C4-2B (cell line): ENCODE measurements at regions not wholly inside any gene's neighbourhood (a gene's known extent, or its start where the extent isn't known, plus 50 kb on each side); places are given as distances from the start of the nearest gene placed in this dataset.

Source experiments
- ZFX ChIP-seq: fragments of 450-650 bp; IDR thresholded peaks from 2 replicates; pipeline ENCODE4 v1.6.1; 2017
- TF ChIP-seq, protein P1 (sequence below): fragments of 450-650 bp; conservative IDR thresholded peaks from 2 replicates; pipeline ENCODE4 v1.5.1; 2017; ENCODE audit warnings: mild to moderate bottlenecking

DNA sequence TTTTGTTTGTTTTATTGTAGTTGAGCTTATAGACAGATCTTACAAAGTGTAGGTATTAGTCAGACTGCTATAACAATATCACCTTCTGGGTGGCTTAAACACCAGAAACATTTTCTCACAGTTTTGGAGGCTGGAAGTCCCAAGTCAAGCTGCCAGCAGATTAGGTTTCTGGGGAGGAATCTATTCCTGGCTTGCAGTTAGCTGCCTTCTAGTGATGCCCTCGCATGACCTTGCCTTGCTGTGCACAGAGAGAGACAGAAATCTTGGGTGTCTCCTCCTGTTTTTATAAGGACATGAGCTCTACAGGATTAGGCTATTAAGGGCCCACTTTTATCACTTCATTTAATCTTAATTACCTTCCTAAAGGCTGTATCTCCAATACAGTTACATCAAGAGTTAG lies 1635.2 kb downstream of the FAM181B start:
- TF ChIP-seq, protein P1, sequence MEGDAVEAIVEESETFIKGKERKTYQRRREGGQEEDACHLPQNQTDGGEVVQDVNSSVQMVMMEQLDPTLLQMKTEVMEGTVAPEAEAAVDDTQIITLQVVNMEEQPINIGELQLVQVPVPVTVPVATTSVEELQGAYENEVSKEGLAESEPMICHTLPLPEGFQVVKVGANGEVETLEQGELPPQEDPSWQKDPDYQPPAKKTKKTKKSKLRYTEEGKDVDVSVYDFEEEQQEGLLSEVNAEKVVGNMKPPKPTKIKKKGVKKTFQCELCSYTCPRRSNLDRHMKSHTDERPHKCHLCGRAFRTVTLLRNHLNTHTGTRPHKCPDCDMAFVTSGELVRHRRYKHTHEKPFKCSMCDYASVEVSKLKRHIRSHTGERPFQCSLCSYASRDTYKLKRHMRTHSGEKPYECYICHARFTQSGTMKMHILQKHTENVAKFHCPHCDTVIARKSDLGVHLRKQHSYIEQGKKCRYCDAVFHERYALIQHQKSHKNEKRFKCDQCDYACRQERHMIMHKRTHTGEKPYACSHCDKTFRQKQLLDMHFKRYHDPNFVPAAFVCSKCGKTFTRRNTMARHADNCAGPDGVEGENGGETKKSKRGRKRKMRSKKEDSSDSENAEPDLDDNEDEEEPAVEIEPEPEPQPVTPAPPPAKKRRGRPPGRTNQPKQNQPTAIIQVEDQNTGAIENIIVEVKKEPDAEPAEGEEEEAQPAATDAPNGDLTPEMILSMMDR = no peak
- TF ChIP-seq ZFX = no peak
